ENCODE measurements at regions not wholly inside any gene's neighbourhood (a gene's known extent, or its start where the extent isn't known, plus 50 kb on each side); places are given as distances from the start of the nearest gene placed in this dataset.

DNA sequence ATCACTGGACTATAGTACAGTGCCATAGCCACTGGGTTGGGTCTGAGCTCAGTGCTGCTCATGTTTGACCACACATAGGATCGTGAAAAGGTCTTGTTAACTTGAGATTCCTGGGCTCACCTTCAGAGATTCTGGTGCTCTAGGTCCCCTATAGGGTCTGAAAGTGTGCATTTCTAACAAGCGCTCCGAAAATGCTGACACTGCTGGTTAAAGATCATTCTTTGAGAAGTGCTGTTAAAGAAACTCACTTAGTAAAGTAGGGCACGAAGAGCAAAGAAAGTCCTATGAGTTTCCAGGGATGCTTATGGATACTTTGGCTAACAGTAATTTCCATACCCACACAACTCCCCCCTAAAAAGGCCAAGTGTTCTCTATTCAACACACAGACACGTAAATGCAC is 108.1 kb upstream of the PAX6 start:
- Histone ChIP-seq H2AFZ (ENCODE audit: low read depth, low read length) (no peak overlapping the region), H3K27ac (ENCODE audit: low read length) (no peak overlapping the region), H3F3A (ENCODE audit: insufficient read depth, low read length, poor library complexity, severe bottlenecking) (no peaks in the 10 kb centered on the region), H3K36me3 (ENCODE audit: insufficient read depth, low read length) (no peaks in the 10 kb centered on the region), H3K4me2 (ENCODE audit: low read length) (no peak overlapping the region), H3K9me2 (ENCODE audit: insufficient read depth, low read length) (no peaks in the 10 kb centered on the region), H3K79me2 (replicated peaks; ENCODE audit: insufficient read depth, low read length) (no peaks in the 10 kb centered on the region), H3K9me3 (ENCODE audit: low read length) (no peaks in the 10 kb centered on the region), H4K20me1 (ENCODE audit: insufficient read depth) (no peaks in the 10 kb centered on the region), H3K27me3 (ENCODE audit: insufficient read depth, low read depth, low read length) (no peaks in the 10 kb centered on the region), H3K9ac (ENCODE audit: low read length) (no peak overlapping the region), H3K4me3 (ENCODE audit: low read length) (no peak overlapping the region)
- TF ChIP-seq EZH2 (IDR thresholded peaks at IDR 0.05; ENCODE audit: borderline replicate concordance, insufficient read depth, low read length, poor library complexity, severe bottlenecking) = no peak
- no peak for TF ChIP-seq TAF1 (IDR thresholded peaks at IDR 0.05; ENCODE audit: low read depth)
- TF ChIP-seq MXI1 (conservative IDR thresholded peaks at IDR 0.05; ENCODE audit: poor library complexity, severe bottlenecking) = no peak
- no peak for TF ChIP-seq SMC3 (conservative IDR thresholded peaks at IDR 0.05; ENCODE audit: poor library complexity)
- TF ChIP-seq, protein P1, sequence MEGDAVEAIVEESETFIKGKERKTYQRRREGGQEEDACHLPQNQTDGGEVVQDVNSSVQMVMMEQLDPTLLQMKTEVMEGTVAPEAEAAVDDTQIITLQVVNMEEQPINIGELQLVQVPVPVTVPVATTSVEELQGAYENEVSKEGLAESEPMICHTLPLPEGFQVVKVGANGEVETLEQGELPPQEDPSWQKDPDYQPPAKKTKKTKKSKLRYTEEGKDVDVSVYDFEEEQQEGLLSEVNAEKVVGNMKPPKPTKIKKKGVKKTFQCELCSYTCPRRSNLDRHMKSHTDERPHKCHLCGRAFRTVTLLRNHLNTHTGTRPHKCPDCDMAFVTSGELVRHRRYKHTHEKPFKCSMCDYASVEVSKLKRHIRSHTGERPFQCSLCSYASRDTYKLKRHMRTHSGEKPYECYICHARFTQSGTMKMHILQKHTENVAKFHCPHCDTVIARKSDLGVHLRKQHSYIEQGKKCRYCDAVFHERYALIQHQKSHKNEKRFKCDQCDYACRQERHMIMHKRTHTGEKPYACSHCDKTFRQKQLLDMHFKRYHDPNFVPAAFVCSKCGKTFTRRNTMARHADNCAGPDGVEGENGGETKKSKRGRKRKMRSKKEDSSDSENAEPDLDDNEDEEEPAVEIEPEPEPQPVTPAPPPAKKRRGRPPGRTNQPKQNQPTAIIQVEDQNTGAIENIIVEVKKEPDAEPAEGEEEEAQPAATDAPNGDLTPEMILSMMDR (IDR thresholded peaks at IDR 0.05; ENCODE audit: poor library complexity, severe bottlenecking) = no peak
- TF ChIP-seq EP300 (conservative IDR thresholded peaks at IDR 0.05; ENCODE audit: poor library complexity, severe bottlenecking) = no peak
- no peak for TF ChIP-seq RAD21 (conservative IDR thresholded peaks at IDR 0.05)
- no peak for TF ChIP-seq POLR2AphosphoS5 (IDR thresholded peaks at IDR 0.05)
- TF ChIP-seq, protein P2, sequence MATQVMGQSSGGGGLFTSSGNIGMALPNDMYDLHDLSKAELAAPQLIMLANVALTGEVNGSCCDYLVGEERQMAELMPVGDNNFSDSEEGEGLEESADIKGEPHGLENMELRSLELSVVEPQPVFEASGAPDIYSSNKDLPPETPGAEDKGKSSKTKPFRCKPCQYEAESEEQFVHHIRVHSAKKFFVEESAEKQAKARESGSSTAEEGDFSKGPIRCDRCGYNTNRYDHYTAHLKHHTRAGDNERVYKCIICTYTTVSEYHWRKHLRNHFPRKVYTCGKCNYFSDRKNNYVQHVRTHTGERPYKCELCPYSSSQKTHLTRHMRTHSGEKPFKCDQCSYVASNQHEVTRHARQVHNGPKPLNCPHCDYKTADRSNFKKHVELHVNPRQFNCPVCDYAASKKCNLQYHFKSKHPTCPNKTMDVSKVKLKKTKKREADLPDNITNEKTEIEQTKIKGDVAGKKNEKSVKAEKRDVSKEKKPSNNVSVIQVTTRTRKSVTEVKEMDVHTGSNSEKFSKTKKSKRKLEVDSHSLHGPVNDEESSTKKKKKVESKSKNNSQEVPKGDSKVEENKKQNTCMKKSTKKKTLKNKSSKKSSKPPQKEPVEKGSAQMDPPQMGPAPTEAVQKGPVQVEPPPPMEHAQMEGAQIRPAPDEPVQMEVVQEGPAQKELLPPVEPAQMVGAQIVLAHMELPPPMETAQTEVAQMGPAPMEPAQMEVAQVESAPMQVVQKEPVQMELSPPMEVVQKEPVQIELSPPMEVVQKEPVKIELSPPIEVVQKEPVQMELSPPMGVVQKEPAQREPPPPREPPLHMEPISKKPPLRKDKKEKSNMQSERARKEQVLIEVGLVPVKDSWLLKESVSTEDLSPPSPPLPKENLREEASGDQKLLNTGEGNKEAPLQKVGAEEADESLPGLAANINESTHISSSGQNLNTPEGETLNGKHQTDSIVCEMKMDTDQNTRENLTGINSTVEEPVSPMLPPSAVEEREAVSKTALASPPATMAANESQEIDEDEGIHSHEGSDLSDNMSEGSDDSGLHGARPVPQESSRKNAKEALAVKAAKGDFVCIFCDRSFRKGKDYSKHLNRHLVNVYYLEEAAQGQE (IDR thresholded peaks at IDR 0.05; ENCODE audit: borderline replicate concordance) = no peak

DNA sequence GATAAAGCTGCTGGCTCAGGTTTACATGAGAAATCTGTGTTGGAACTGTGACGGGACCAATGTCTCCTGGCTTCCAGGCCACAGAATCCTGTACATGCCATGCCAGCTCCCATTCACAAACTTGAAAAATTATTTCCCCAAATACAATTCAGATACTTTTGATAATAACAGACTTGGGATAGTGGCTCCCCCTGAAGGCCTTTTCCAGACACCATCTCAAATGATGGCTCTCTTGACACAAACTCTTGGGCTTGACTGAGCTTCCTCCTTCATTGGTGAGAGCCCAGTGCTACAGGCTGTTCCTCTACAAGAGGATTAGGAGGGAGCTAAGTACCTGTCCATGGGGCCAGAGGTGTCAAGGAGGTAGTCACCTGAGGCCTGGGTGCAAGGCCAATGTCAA is 104.7 kb upstream of the PAX6 start:
- Histone ChIP-seq H3K4me3 (ENCODE audit: low read length) (no peak overlapping the region), H3K27ac (ENCODE audit: low read length) (no peak overlapping the region), H3K9me2 (ENCODE audit: insufficient read depth, low read length) (no peaks in the 10 kb centered on the region), H3K4me2 (ENCODE audit: low read length) (no peak overlapping the region), H3K27me3 (ENCODE audit: insufficient read depth, low read depth, low read length) (no peaks in the 10 kb centered on the region), H4K20me1 (ENCODE audit: insufficient read depth) (no peaks in the 10 kb centered on the region), H3K79me2 (replicated peaks; ENCODE audit: insufficient read depth, low read length) (no peaks in the 10 kb centered on the region), H2AFZ (ENCODE audit: low read depth, low read length) (no peak overlapping the region), H3K36me3 (ENCODE audit: insufficient read depth, low read length) (no peaks in the 10 kb centered on the region), H3K9me3 (ENCODE audit: low read length) (no peaks in the 10 kb centered on the region), H3F3A (ENCODE audit: insufficient read depth, low read length, poor library complexity, severe bottlenecking) (no peaks in the 10 kb centered on the region), H3K9ac (ENCODE audit: low read length) (no peak overlapping the region)
- no peak for TF ChIP-seq MXI1 (conservative IDR thresholded peaks at IDR 0.05; ENCODE audit: poor library complexity, severe bottlenecking)
- no peak for TF ChIP-seq EP300 (conservative IDR thresholded peaks at IDR 0.05; ENCODE audit: poor library complexity, severe bottlenecking)
- no peak for TF ChIP-seq EZH2 (IDR thresholded peaks at IDR 0.05; ENCODE audit: borderline replicate concordance, insufficient read depth, low read length, poor library complexity, severe bottlenecking)
- no peak for TF ChIP-seq POLR2AphosphoS5 (IDR thresholded peaks at IDR 0.05)
- no peak for TF ChIP-seq TAF1 (IDR thresholded peaks at IDR 0.05; ENCODE audit: low read depth)
- TF ChIP-seq, protein P2 (IDR thresholded peaks at IDR 0.05; ENCODE audit: borderline replicate concordance) = no peak
- TF ChIP-seq, protein P1 (IDR thresholded peaks at IDR 0.05; ENCODE audit: poor library complexity, severe bottlenecking) = no peak
- no peak for TF ChIP-seq SMC3 (conservative IDR thresholded peaks at IDR 0.05; ENCODE audit: poor library complexity)
- no peak for TF ChIP-seq RAD21 (conservative IDR thresholded peaks at IDR 0.05)

Measured in neural cell (in vitro differentiated cells).